ENCODE measurements at regions not wholly inside any gene's neighbourhood (a gene's known extent, or its start where the extent isn't known, plus 50 kb on each side); places are given as distances from the start of the nearest gene placed in this dataset.

DNA sequence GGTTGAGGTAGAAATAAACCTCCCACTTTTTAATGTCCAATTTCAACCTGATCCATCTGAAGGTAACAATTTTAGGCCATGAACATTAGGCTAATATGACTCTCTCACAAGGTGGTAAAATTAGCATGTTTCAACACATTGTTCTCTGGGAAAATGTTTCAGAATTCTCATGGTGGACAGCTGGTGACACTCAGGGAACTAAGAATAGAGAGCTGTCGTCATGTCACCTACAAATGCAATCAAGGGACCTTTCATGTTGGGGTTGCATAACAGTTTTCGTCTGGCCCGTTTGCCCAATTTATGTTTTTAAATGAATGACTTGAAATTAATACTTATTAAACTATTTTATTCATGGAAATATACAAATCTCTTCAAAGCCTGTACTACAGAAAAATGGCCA, 180.7 kb upstream of the PRICKLE1 start:
- CTCF ChIA-PET, result no interaction called here
- H3K4me1 ChIP-seq (ENCODE audit: insufficient read depth, low read length), result no peaks in the 10 kb centered on the region
- H3K9ac ChIP-seq (ENCODE audit: low read length), result no peak overlapping the region
- TF ChIP-seq EZH2 (IDR thresholded peaks at IDR 0.05; ENCODE audit: low read length, unreplicated experiment), result no peak
- TF ChIP-seq, protein P1, sequence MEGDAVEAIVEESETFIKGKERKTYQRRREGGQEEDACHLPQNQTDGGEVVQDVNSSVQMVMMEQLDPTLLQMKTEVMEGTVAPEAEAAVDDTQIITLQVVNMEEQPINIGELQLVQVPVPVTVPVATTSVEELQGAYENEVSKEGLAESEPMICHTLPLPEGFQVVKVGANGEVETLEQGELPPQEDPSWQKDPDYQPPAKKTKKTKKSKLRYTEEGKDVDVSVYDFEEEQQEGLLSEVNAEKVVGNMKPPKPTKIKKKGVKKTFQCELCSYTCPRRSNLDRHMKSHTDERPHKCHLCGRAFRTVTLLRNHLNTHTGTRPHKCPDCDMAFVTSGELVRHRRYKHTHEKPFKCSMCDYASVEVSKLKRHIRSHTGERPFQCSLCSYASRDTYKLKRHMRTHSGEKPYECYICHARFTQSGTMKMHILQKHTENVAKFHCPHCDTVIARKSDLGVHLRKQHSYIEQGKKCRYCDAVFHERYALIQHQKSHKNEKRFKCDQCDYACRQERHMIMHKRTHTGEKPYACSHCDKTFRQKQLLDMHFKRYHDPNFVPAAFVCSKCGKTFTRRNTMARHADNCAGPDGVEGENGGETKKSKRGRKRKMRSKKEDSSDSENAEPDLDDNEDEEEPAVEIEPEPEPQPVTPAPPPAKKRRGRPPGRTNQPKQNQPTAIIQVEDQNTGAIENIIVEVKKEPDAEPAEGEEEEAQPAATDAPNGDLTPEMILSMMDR (conservative IDR thresholded peaks at IDR 0.05; ENCODE audit: low read depth, low read length), result no peak
- no peak for TF ChIP-seq EZH2phosphoT487 (IDR thresholded peaks at IDR 0.05; ENCODE audit: borderline replicate concordance, low read length)
- ATAC-seq (no peak), DNase-seq (no peak)
- BruUV-seq (replicated peaks), result no TSS peak
- no peaks in the 10 kb centered on the region for H4K20me1 ChIP-seq (ENCODE audit: low read length)
- H2AFZ ChIP-seq (ENCODE audit: low read length), result no peak overlapping the region
- H3K4me3 ChIP-seq (ENCODE audit: low read length), result no peak overlapping the region
- H3K36me3 ChIP-seq (ENCODE audit: low read depth, low read length), result no peaks in the 10 kb centered on the region
- H3F3A ChIP-seq (ENCODE audit: low read length, unreplicated experiment), result no peaks in the 10 kb centered on the region
- H3K4me2 ChIP-seq (ENCODE audit: low read length), result no peak overlapping the region
- H3K9me2 ChIP-seq (replicated peaks; ENCODE audit: low read length), result no peaks in the 10 kb centered on the region
- H3K79me2 ChIP-seq (ENCODE audit: low read length), result no peaks in the 10 kb centered on the region
- no peaks in the 10 kb centered on the region for H3K27me3 ChIP-seq (ENCODE audit: low read length)
- no peaks in the 10 kb centered on the region for H3K9me3 ChIP-seq (ENCODE audit: low read length)
- intact Hi-C loops (cut with micrococcal nuclease), result no loop called here
- POLR2A ChIA-PET (ENCODE audit: unreplicated experiment), result no interaction called here
- no peak overlapping the region for H3K27ac ChIP-seq (ENCODE audit: low read length)

DNA sequence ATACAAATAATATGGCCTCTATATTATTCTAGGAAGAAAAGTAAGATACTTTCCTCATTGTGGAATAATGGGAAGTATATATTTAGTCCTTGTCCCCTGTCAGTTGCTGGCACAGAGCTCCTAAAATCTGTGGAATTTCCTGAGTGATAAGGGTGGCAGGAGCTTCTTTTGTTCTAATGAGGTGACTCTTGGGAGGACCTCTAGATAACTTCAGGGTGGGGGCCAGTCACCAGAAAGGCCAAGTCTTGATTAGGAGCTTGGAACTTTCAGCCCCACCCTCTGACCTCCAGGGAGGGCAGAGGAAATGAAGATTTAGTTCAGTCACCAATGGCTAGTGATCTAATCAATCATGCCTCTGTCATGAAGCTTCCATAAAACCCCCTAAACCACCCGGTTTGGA, 179.9 kb upstream of the PRICKLE1 start:
- no peaks in the 10 kb centered on the region for H3F3A ChIP-seq (ENCODE audit: low read length, unreplicated experiment)
- no peak overlapping the region for H3K9ac ChIP-seq (ENCODE audit: low read length)
- POLR2A ChIA-PET (ENCODE audit: unreplicated experiment), result no interaction called here
- no peak for ATAC-seq
- no peak overlapping the region for H3K4me3 ChIP-seq (ENCODE audit: low read length)
- H3K79me2 ChIP-seq (ENCODE audit: low read length), result no peaks in the 10 kb centered on the region
- BruUV-seq (replicated peaks), result no TSS peak
- H3K36me3 ChIP-seq (ENCODE audit: low read depth, low read length), result no peaks in the 10 kb centered on the region
- H3K9me3 ChIP-seq (ENCODE audit: low read length), result no peaks in the 10 kb centered on the region
- H2AFZ ChIP-seq (ENCODE audit: low read length), result no peak overlapping the region
- no peaks in the 10 kb centered on the region for H3K27me3 ChIP-seq (ENCODE audit: low read length)
- TF ChIP-seq, protein P1 (conservative IDR thresholded peaks at IDR 0.05; ENCODE audit: low read depth, low read length), result no peak
- TF ChIP-seq EZH2 (IDR thresholded peaks at IDR 0.05; ENCODE audit: low read length, unreplicated experiment) (no peak), EZH2phosphoT487 (IDR thresholded peaks at IDR 0.05; ENCODE audit: borderline replicate concordance, low read length) (no peak)
- intact Hi-C loops (cut with micrococcal nuclease), result no loop called here
- no peak for DNase-seq
- H4K20me1 ChIP-seq (ENCODE audit: low read length), result no peaks in the 10 kb centered on the region
- H3K27ac ChIP-seq (ENCODE audit: low read length), result no peak overlapping the region
- H3K4me2 ChIP-seq (ENCODE audit: low read length), result no peak overlapping the region
- H3K9me2 ChIP-seq (replicated peaks; ENCODE audit: low read length), result no peaks in the 10 kb centered on the region
- no peaks in the 10 kb centered on the region for H3K4me1 ChIP-seq (ENCODE audit: insufficient read depth, low read length)
- CTCF ChIA-PET, result no interaction called here

DNA sequence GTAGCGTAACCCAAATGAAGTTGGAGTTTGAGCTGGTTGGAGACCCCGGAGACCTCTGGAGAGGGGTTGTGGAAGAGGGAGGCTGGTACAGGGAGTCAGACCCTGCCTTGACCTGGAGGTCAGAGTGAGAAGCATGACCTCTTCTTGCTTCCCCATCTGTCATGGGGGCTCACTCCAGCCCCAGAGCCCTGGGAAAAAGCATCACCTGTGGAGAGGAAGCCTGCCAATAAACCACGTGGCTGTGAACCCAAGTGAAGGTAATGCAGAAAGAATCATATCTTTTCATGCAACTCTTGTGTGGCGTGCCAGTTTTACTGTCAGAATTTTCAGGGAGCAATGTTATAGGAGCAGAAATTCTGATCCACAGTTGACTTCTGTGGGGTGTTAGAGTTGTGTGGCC, 178.5 kb upstream of the PRICKLE1 start:
- no peaks in the 10 kb centered on the region for H3K9me2 ChIP-seq (replicated peaks; ENCODE audit: low read length)
- H3K27ac ChIP-seq (ENCODE audit: low read length), result no peak overlapping the region
- CTCF ChIA-PET, result no interaction called here
- no peak overlapping the region for H3K4me2 ChIP-seq (ENCODE audit: low read length)
- H3K4me1 ChIP-seq (ENCODE audit: insufficient read depth, low read length), result no peaks in the 10 kb centered on the region
- no peaks in the 10 kb centered on the region for H3F3A ChIP-seq (ENCODE audit: low read length, unreplicated experiment)
- no peak overlapping the region for H3K4me3 ChIP-seq (ENCODE audit: low read length)
- no peak for ATAC-seq
- no TSS peak for BruUV-seq (replicated peaks)
- H3K36me3 ChIP-seq (ENCODE audit: low read depth, low read length), result no peaks in the 10 kb centered on the region
- POLR2A ChIA-PET (ENCODE audit: unreplicated experiment), result no interaction called here
- H3K79me2 ChIP-seq (ENCODE audit: low read length), result no peaks in the 10 kb centered on the region
- intact Hi-C loops (cut with micrococcal nuclease), result no loop called here
- H2AFZ ChIP-seq (ENCODE audit: low read length), result no peak overlapping the region
- no peaks in the 10 kb centered on the region for H3K27me3 ChIP-seq (ENCODE audit: low read length)
- no peak overlapping the region for H3K9ac ChIP-seq (ENCODE audit: low read length)
- DNase-seq, result no peak
- H4K20me1 ChIP-seq (ENCODE audit: low read length), result no peaks in the 10 kb centered on the region
- TF ChIP-seq, protein P1 (conservative IDR thresholded peaks at IDR 0.05; ENCODE audit: low read depth, low read length), result no peak
- TF ChIP-seq EZH2phosphoT487 (IDR thresholded peaks at IDR 0.05; ENCODE audit: borderline replicate concordance, low read length) (no peak), EZH2 (IDR thresholded peaks at IDR 0.05; ENCODE audit: low read length, unreplicated experiment) (no peak)
- no peaks in the 10 kb centered on the region for H3K9me3 ChIP-seq (ENCODE audit: low read length)

All from PC-3 (cell line).